22Rv1 (cell line): ENCODE measurements at regions not wholly inside any gene's neighbourhood (a gene's known extent, or its start where the extent isn't known, plus 50 kb on each side); places are given as distances from the start of the nearest gene placed in this dataset.

Source experiments
- CTCF ChIP-seq: fragments of 450-650 bp; IDR thresholded peaks from 2 replicates; pipeline ENCODE4 v1.5.1; 2017; ENCODE audit warnings: mild to moderate bottlenecking
- ZFX ChIP-seq: fragments of 450-650 bp; IDR thresholded peaks from 2 replicates; pipeline ENCODE4 v1.6.1; 2017; ENCODE audit warnings: antibody characterized with exemption, borderline replicate concordance

GRCh38 chr4:132264176-132264575, 884.9 kb upstream of the PCDH10 start:
- TF ChIP-seq CTCF: no peak
- no peak for TF ChIP-seq ZFX
